ENCODE measurements at regions not wholly inside any gene's neighbourhood (a gene's known extent, or its start where the extent isn't known, plus 50 kb on each side); places are given as distances from the start of the nearest gene placed in this dataset.

DNA sequence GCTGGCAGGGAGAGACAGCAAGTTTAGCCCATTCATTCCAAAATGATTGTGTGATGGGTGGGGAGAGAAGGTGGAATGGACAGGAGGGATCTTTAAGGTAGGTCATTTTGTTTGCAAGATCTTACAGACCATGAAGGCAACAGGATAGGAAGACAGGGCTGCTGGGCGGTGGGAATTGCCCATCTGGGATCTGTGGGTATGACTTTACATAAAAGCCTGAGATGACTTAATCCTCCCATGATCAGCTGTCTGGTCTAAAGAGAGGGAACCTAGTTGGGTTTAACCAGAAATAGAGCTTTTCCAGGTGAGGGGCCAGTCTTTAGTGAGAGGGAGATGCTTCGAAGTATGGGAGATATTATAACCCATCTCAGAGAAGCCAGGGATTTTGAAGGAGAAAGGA lies 153.7 kb downstream of the KLF6 start:
- TF ChIP-seq, protein P1, sequence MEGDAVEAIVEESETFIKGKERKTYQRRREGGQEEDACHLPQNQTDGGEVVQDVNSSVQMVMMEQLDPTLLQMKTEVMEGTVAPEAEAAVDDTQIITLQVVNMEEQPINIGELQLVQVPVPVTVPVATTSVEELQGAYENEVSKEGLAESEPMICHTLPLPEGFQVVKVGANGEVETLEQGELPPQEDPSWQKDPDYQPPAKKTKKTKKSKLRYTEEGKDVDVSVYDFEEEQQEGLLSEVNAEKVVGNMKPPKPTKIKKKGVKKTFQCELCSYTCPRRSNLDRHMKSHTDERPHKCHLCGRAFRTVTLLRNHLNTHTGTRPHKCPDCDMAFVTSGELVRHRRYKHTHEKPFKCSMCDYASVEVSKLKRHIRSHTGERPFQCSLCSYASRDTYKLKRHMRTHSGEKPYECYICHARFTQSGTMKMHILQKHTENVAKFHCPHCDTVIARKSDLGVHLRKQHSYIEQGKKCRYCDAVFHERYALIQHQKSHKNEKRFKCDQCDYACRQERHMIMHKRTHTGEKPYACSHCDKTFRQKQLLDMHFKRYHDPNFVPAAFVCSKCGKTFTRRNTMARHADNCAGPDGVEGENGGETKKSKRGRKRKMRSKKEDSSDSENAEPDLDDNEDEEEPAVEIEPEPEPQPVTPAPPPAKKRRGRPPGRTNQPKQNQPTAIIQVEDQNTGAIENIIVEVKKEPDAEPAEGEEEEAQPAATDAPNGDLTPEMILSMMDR (IDR thresholded peaks at IDR 0.05): no peak
- no peak for TF ChIP-seq POLR2A (IDR thresholded peaks at IDR 0.05)

All from heart left ventricle (tissue), 13 donors.